OCI-LY7 (cell line): ENCODE measurements at regions not wholly inside any gene's neighbourhood (a gene's known extent, or its start where the extent isn't known, plus 50 kb on each side); places are given as distances from the start of the nearest gene placed in this dataset.

Source experiments
- BruUV-seq: library from RNA; stranded (reverse); fragments of 400-500 nt; replicated peaks from 2 replicates; lab custom pipeline; 2021; lab: Mats Ljungman, UMichigan
- CTCF ChIA-PET: fragments of 300-600 bp; sonication (Branson Sonifier 250); formaldehyde crosslinking; loops from one replicate; lab custom pipeline; 2022; ENCODE audit warnings: antibody characterized with exemption; ENCODE audit not compliant: unreplicated experiment; lab: Charles Lee
- POLR2A ChIA-PET: fragments of 300-600 bp; sonication (Branson Sonifier 250); formaldehyde crosslinking; loops from one replicate; lab custom pipeline; 2022; ENCODE audit warnings: antibody characterized with exemption; lab: Charles Lee
- DNase-seq: peaks from one replicate; pipeline ENCODE4 v3.0.0-alpha.2; 2015; ENCODE audit warnings: low spot score
- H2AFZ ChIP-seq: fragments of 200-600 bp; sonication (generic), shearing (Covaris generic); 2 replicates; pipeline ENCODE4 v1.6.1; 2014; ENCODE audit warnings: mild to moderate bottlenecking, antibody characterized with exemption, low read length, moderate library complexity
- H3K27ac ChIP-seq: fragments of 200-600 bp; sonication (generic); 2 replicates; pipeline ENCODE4 v1.5.1; 2014; ENCODE audit warnings: mixed run types, low read depth, mild to moderate bottlenecking, moderate library complexity, low read length, inconsistent platforms; ENCODE audit not compliant: poor library complexity, severe bottlenecking
- H3K36me3 ChIP-seq: fragments of 200-600 bp; sonication (generic); 2 replicates; pipeline ENCODE4 v1.6.1; 2014; ENCODE audit warnings: mild to moderate bottlenecking, antibody characterized with exemption, low read length, moderate library complexity, mixed read lengths; ENCODE audit not compliant: insufficient read depth
- H3K4me1 ChIP-seq: fragments of 200-600 bp; sonication (generic); 2 replicates; pipeline ENCODE4 v1.5.1; 2014; ENCODE audit warnings: mild to moderate bottlenecking, low read length; ENCODE audit not compliant: insufficient read depth, poor library complexity, severe bottlenecking
- H3K4me2 ChIP-seq: fragments of 200-600 bp; sonication (generic); 2 replicates; pipeline ENCODE4 v1.6.1; 2014; ENCODE audit warnings: mild to moderate bottlenecking, low read length
- H3K4me3 ChIP-seq: fragments of 200-600 bp; sonication (generic); 2 replicates; pipeline ENCODE4 v1.5.1; 2014; ENCODE audit warnings: mild to moderate bottlenecking, low read depth, low read length; ENCODE audit not compliant: poor library complexity, severe bottlenecking
- H3K79me2 ChIP-seq: fragments of 200-600 bp; sonication (generic); 2 replicates; pipeline ENCODE4 v1.6.1; 2016; ENCODE audit warnings: low read depth, mild to moderate bottlenecking, low read length, moderate library complexity, mixed read lengths; ENCODE audit not compliant: insufficient read depth
- H3K9me2 ChIP-seq: fragments of 200-600 bp; sonication (generic); 2 replicates; pipeline ENCODE4 v1.6.1; 2016; ENCODE audit warnings: mild to moderate bottlenecking, low read length, mixed read lengths; ENCODE audit not compliant: insufficient read depth
- H3K9me3 ChIP-seq: fragments of 200-600 bp; sonication (generic); 2 replicates; pipeline ENCODE4 v1.6.1; 2014; ENCODE audit warnings: mild to moderate bottlenecking, mixed run types, low read length, mixed read lengths
- H4K20me1 ChIP-seq: fragments of 200-600 bp; sonication (generic); 2 replicates; pipeline ENCODE4 v1.6.1; 2014; ENCODE audit warnings: mild to moderate bottlenecking, antibody characterized with exemption, low read length, moderate library complexity, mixed read lengths; ENCODE audit not compliant: insufficient read depth
- CTCF ChIP-seq: fragments of 200-600 bp; sonication (generic); conservative IDR thresholded peaks from 2 replicates; pipeline ENCODE4 v1.5.1; 2014; ENCODE audit warnings: mild to moderate bottlenecking, antibody characterized with exemption, low read length, moderate library complexity, mixed read lengths
- EZH2phosphoT487 ChIP-seq: fragments of 200-600 bp; sonication (generic); IDR thresholded peaks from 2 replicates; pipeline ENCODE4 v1.6.1; 2018; ENCODE audit warnings: low read depth, borderline replicate concordance, mild to moderate bottlenecking, mixed run types, antibody characterized with exemption, low read length, moderate library complexity, mixed read lengths
- intact Hi-C: fragments of 100-400 bp; cut with micrococcal nuclease; formaldehyde crosslinking; loops from one replicate; pipeline ENCODE4 v1.10.0; 2022; ENCODE audit not compliant: unreplicated experiment

GRCh38 chr5:78719504-78720219 lies 71.1 kb upstream of the LHFPL2 start:
- Histone ChIP-seq H4K20me1 (no peaks in the 10 kb centered on the region), H3K4me1 (peaks cover 88% of the 10 kb centered on the region), H2AFZ (peak overlapping the region; percentile 67; the same call in 1 of the 2 replicates), H3K9me3 (no peaks in the 10 kb centered on the region), H3K36me3 (peaks cover 10% of the 10 kb centered on the region; the same call in 1 of the 2 replicates), H3K27ac (peak overlapping the region; percentile 99), H3K9me2 (no peaks in the 10 kb centered on the region), H3K4me2 (peak overlapping the region; percentile 85), H3K79me2 (peaks cover 44% of the 10 kb centered on the region; the same call in 1 of the 2 replicates), H3K4me3 (peak overlapping the region; percentile 71)
- DNase-seq: peak; percentile 48
- no peak for TF ChIP-seq EZH2phosphoT487
- no peak for TF ChIP-seq CTCF
- intact Hi-C loops: loop anchor here (1.0 to 10.0 kb wide), 5 partner anchors 9 to 1465 kb away; partner anchors contain the start of genes ARSB, LHFPL2 and SCAMP1
- no TSS peak for BruUV-seq
- POLR2A ChIA-PET: interaction anchor here (0.6 to 4.8 kb wide), 21 partner anchors 9 to 1277 kb away, joined by 3 to 60 read pairs (median 4); no protein-coding TSS in a partner anchor
- CTCF ChIA-PET: interaction anchor here (1.0 kb wide), 1 partner anchor 237 kb away, joined by 3 read pairs; no protein-coding TSS in a partner anchor

GRCh38 chr5:78718824-78719223 lies 70.3 kb upstream of the LHFPL2 start:
- H3K9me3 ChIP-seq: no peaks in the 10 kb centered on the region
- POLR2A ChIA-PET: interaction anchor here (0.7 to 4.8 kb wide), 12 partner anchors 10 to 820 kb away, joined by 3 to 60 read pairs (median 3); no protein-coding TSS in a partner anchor
- peak overlapping the region; percentile 99 for H3K27ac ChIP-seq
- no peaks in the 10 kb centered on the region for H3K9me2 ChIP-seq
- no TSS peak for BruUV-seq
- peaks cover 10% of the 10 kb centered on the region; the same call in 1 of the 2 replicates for H3K36me3 ChIP-seq
- H3K4me2 ChIP-seq: peak overlapping the region; percentile 85
- H3K4me1 ChIP-seq: peaks cover 79% of the 10 kb centered on the region
- TF ChIP-seq CTCF: no peak
- no peak for TF ChIP-seq EZH2phosphoT487
- intact Hi-C loops: no loop called here
- CTCF ChIA-PET: no interaction called here
- H3K4me3 ChIP-seq: peak overlapping the region; percentile 71
- DNase-seq: peak; percentile 28
- H3K79me2 ChIP-seq: peaks cover 44% of the 10 kb centered on the region; the same call in 1 of the 2 replicates
- no peaks in the 10 kb centered on the region for H4K20me1 ChIP-seq
- peak overlapping the region; percentile 19; the same call in 1 of the 2 replicates for H2AFZ ChIP-seq
